ENCODE measurements at regions not wholly inside any gene's neighbourhood (a gene's known extent, or its start where the extent isn't known, plus 50 kb on each side); places are given as distances from the start of the nearest gene placed in this dataset.

DNA sequence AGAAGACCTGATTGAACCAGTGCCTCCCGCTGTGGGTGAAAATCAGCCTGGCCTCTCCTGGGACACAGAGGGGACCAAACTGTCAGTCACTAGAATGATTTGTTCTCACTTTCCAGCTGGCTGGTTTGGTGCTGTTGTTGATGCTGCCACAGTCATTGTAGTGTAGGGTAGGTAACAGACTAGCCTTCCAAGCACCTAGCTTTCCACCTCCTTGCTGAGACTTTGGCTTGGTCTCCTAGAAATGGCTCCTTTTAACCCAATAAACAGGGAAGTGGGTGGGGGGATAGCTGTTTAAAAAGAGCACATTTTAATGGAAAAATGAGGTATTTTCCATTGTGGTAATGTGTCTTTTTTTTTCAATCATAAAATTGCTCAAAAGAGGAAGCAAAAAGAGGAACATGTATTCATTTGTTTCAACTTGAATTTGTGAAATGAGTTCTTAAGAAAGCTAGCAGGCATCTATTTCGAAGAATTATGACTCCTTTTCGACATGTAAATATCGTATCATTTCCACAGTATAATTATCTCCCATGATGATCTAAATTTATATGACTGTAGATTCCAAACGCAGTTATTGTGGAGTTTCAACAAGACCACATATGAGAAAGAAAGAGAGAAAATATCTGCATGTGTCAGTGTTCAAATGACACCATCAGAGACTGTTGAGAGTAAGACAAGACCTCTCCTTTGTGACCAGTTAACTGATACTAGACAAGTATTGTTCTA lies 190.1 kb downstream of the HLX start:
- Histone ChIP-seq H3K4me3 (no peak overlapping the region), H3K27ac (peak overlapping the region in 2 of 4 donors; percentile 51 to 68), H3K4me1 (peaks cover 0 to 10% (median 0%) of the 10 kb centered on the region in 4 donors), H3K9me3 (no peaks in the 10 kb centered on the region), H3K36me3 (no peaks in the 10 kb centered on the region), H3K27me3 (no peaks in the 10 kb centered on the region)
- no peak for TF ChIP-seq POLR2A (IDR thresholded peaks at IDR 0.05)
- TF ChIP-seq, protein P1, sequence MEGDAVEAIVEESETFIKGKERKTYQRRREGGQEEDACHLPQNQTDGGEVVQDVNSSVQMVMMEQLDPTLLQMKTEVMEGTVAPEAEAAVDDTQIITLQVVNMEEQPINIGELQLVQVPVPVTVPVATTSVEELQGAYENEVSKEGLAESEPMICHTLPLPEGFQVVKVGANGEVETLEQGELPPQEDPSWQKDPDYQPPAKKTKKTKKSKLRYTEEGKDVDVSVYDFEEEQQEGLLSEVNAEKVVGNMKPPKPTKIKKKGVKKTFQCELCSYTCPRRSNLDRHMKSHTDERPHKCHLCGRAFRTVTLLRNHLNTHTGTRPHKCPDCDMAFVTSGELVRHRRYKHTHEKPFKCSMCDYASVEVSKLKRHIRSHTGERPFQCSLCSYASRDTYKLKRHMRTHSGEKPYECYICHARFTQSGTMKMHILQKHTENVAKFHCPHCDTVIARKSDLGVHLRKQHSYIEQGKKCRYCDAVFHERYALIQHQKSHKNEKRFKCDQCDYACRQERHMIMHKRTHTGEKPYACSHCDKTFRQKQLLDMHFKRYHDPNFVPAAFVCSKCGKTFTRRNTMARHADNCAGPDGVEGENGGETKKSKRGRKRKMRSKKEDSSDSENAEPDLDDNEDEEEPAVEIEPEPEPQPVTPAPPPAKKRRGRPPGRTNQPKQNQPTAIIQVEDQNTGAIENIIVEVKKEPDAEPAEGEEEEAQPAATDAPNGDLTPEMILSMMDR (IDR thresholded peaks at IDR 0.05): no peak
- peak in 2 of 3 donors; percentile 71 to 72 for DNase-seq

DNA sequence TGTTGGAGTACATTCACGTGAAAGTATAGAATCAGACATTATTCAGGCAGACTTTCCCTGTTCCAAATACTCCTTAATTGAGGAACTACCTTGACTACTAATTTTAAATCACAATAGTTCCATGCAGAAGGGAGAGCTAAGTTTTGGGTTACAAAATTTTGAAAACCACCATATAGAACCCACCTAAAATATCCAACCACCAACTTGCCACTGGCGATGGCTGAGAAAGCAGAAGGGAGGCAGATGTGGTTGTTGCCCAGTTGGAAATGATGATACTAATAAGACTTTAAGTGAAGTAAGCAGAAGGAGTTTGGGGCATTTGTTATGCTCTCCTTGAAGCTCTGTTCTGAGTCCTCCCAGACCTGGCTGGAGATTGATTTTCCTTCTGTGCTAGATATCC lies 190.7 kb downstream of the HLX start:
- Histone ChIP-seq H3K36me3 (no peaks in the 10 kb centered on the region), H3K9me3 (no peaks in the 10 kb centered on the region), H3K4me3 (no peak overlapping the region), H3K27ac (peak overlapping the region in 2 of 4 donors; percentile 51 to 68), H3K27me3 (no peaks in the 10 kb centered on the region), H3K4me1 (peaks cover 0 to 10% (median 0%) of the 10 kb centered on the region in 4 donors)
- TF ChIP-seq, protein P1 (IDR thresholded peaks at IDR 0.05): no peak
- no peak for TF ChIP-seq POLR2A (IDR thresholded peaks at IDR 0.05)
- DNase-seq: no peak

DNA sequence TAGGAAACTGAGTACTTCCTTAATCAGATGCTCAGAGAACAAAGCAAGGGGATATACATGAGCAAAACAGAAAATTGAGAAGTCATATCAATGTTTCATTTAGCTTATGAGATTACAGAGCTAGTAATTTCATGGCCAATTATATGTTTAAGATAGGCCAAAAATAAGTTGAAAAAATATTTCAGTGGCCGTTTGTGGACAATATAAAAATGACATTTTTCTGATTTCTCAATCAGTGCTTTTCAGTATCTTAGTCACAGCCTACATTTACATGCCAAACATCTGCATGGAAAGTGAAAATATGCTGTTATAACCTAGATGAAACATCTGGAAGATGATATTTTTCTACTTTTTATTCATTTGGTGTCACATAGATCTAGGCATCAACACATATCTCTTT lies 192.5 kb downstream of the HLX start:
- no peak for DNase-seq
- no peak for TF ChIP-seq POLR2A (IDR thresholded peaks at IDR 0.05)
- TF ChIP-seq, protein P1 (IDR thresholded peaks at IDR 0.05): no peak
- Histone ChIP-seq H3K4me3 (no peak overlapping the region), H3K36me3 (no peaks in the 10 kb centered on the region), H3K27me3 (no peaks in the 10 kb centered on the region), H3K27ac (peak overlapping the region in 1 of 4 donors; percentile 43), H3K4me1 (peaks cover 0 to 10% (median 0%) of the 10 kb centered on the region in 4 donors), H3K9me3 (no peaks in the 10 kb centered on the region)

DNA sequence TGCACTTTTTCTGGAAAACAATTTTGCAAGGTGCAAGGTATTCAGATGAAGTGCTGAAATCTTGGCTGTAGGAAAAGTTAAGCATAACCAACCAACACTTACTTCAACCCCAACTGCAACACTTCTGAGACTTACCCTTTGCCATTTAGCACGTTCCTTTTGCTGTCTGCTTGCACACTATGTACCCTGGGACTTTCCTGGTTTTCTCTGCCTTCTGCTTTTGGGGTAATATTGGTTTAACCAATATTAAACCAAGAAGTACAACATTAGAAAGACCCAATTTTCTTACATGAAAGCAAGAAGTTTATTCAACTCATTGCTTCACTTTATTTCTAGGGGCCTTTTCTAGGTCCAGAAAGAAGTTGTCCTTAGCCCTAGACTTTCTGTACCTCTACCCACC lies 193.0 kb downstream of the HLX start:
- DNase-seq: no peak
- no peak for TF ChIP-seq POLR2A (IDR thresholded peaks at IDR 0.05)
- TF ChIP-seq, protein P1 (IDR thresholded peaks at IDR 0.05): no peak
- Histone ChIP-seq H3K27ac (no peak overlapping the region), H3K27me3 (no peaks in the 10 kb centered on the region), H3K4me3 (no peak overlapping the region), H3K9me3 (no peaks in the 10 kb centered on the region), H3K36me3 (no peaks in the 10 kb centered on the region), H3K4me1 (peaks cover 0 to 10% (median 0%) of the 10 kb centered on the region in 4 donors)

DNA sequence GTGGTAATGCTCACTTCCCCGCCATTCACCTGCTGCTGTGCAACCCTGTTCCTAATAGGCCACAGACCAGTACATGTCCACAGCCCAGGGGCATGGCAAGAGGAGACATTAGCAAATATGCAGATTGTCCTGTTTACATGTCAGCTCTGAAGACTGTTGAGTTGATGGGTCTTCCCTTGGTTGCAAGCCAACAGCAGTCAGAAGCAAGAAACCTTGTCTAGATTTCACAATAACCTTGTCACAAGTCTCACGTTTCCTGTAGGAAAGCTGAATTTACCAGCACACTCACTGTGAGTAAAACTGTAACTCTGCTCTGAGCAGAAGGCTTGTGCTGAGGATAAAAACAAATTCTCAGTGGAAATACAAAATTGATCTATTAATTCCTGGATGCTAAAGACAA lies 195.1 kb downstream of the HLX start:
- no peak overlapping the region for H3K4me3 ChIP-seq
- no peak for DNase-seq
- H3K36me3 ChIP-seq: no peaks in the 10 kb centered on the region
- H3K27me3 ChIP-seq: no peaks in the 10 kb centered on the region
- H3K9me3 ChIP-seq: no peaks in the 10 kb centered on the region
- TF ChIP-seq, protein P1 (IDR thresholded peaks at IDR 0.05): no peak
- TF ChIP-seq POLR2A (IDR thresholded peaks at IDR 0.05): no peak
- peaks cover 0 to 10% (median 0%) of the 10 kb centered on the region in 4 donors for H3K4me1 ChIP-seq
- H3K27ac ChIP-seq: no peak overlapping the region

Data from Peyer's patch (tissue), 4 donors.